NOMO-1 treated with dmso at 0.1 percent for 144 hours (cell line): ENCODE measurements at regions not wholly inside any gene's neighbourhood (a gene's known extent, or its start where the extent isn't known, plus 50 kb on each side); places are given as distances from the start of the nearest gene placed in this dataset.
A peak's percentile ranks its signal among the peaks of the same experiment; 100 is the strongest.

Source experiments
- DNase-seq: peaks from one replicate; lab custom pipeline; 2025; ENCODE audit not compliant: unreplicated experiment; lab: John Stamatoyannopoulos, UW

- DNase-seq: no peak
Observed at GRCh38 chr5:74167930-74168315, 472.6 kb downstream of the ENC1 start.

DNA sequence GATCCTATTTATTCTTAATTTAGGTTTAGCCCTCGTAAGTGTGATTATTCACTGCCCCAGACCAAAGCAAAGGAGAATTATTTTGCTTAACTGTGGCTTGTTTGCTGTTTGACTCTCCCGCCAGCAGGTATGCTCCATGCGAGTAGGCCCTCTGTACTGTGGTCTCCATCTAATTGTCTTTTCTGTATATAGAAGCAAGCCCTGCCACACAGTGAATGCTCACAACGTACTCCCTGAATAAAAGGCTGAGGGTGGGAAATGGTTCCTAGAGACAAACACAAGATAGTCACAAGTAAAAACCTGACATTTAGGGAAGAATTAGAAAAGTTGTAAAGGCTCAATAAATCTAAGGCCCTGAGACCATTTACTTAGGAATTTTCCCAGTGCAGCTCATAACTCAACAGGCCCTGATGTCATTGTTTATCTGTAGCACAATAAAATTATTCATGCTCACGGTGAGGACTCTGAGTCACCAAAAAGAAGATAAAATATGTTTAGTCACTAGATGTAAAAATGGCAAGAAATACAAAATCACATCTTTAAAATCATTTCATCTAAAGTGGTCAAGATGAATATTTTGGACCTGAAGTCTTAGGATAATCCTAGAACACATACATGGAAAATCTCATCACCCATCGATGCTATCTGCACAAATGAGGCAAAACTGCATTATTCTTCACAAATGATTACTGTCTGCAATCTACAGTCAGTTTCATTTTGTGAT is 473.2 kb downstream of the ENC1 start:
- no peak for DNase-seq

DNA sequence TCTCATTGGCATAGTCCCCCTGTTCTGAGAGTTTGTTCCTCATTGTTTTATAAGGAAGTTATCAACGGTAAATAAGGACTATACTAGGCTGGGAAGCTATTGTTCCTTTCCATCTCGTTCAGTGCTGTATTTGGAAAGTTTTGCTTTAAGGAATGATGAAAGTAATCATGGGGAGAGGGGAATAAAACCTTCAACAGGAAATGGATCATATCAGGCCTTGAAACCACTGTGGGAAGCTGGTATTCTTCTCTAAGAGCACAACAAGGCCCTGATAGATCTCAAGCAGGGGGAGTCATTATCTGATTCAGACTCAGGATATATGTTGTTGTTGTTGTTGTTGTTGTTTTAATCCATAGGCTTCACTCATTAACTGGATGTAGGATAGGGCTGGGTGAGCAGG is 474.5 kb downstream of the ENC1 start:
- no peak for DNase-seq

DNA sequence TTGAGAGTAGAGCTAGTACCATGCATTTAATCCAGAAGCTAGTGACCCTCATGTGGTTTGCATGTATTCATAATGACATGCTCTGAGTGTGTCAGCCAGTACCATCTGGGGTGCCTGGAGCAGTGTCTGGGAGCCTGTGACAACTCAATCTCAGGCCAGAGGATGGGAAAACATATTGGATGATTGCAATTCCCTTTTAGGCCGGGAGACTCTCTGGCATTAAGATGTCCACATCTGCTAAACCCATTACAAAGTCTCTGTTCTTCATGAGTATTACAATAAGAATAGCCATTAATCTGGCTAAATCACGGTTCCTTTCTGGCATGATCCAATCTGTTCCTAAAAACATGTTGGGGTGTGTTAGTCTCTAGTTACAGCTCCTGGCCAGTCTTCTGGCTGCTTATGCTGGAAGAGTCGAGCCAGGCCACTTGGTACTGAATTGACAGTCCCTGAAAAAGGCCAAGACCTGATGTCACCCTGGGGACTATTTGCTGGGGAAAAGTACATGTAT is 475.7 kb downstream of the ENC1 start:
- DNase-seq: no peak

DNA sequence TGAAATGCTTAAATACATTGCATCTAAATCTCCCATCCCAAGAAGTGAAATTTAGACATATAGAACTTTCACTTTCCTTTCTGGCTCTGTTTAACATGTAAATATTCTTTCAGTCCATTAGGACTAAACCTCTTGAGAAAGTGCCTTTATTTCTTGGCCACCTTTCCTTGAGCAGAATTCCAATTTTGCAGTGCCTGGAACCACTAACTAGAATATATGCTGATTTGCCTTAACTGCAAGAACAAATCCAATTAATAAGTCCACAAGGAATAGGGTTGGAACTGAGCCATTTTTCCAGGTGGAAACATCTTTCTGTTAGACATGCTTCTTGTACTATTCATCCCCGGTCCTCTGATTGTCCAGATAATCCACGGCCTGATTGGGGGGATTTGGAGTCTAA is 478.0 kb downstream of the ENC1 start:
- DNase-seq: no peak

DNA sequence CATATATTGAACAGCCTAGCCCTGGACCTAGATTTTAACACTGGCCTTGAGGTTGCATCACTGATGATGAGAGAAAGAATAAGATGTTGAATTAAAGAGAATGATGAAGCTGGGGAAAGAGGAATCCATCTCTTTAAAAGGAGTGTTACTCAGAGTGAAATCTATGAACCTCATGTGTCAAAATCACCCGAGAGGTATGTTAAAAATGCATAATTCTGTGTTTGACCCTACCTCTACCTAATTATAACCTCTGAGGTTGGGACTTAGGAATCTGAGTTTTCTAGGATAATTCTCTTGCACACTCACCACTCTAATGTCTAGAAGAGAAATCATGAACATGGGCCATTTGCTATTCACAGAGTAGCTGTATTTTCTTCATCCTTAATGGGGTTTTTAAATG is 479.4 kb downstream of the ENC1 start:
- no peak for DNase-seq

- no peak for DNase-seq
Observed at GRCh38 chr5:74156728-74157383, 483.7 kb downstream of the ENC1 start.

DNA sequence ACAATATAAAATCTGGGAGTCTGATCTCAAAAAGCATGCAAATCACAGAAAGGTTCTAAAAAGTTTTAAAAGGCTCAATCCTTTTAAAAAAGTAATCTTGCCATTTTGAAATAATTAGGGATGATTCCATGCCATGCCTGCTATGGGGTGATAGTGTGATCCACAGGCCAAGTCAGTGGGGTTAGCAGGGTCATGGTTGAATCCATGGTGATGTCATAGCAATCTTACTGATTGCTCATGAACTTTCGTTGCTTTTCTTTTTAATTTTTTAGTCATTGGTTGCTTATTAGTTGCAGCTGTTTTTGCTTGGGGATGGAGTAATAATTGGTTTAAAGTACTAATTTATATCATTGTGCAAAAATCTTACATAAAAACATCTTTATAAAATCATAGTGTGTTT is 485.0 kb downstream of the ENC1 start:
- DNase-seq: no peak

DNA sequence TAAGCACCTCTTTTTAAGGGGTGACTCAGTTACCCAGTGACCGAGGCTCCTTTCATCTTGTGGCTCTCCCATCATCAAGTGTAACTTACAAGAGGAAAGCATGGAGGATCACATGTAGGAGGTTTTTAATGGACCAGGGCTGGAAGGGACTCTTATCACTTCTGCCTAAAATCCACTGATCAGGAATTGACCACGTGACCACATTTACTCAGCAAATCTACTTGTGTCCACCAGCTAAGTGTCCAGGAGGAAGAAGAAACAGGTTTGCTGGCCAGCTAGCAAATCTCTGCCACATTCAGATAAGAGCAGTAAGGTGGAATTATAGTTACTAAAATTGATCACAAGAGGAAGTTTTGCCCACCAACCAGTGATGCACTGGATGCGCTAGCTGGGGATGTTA is 486.0 kb downstream of the ENC1 start:
- DNase-seq: no peak

GRCh38 chr5:74153255-74153790 is 487.2 kb downstream of the ENC1 start:
- DNase-seq: no peak

GRCh38 chr5:74152625-74153254 is 487.8 kb downstream of the ENC1 start:
- no peak for DNase-seq

DNA sequence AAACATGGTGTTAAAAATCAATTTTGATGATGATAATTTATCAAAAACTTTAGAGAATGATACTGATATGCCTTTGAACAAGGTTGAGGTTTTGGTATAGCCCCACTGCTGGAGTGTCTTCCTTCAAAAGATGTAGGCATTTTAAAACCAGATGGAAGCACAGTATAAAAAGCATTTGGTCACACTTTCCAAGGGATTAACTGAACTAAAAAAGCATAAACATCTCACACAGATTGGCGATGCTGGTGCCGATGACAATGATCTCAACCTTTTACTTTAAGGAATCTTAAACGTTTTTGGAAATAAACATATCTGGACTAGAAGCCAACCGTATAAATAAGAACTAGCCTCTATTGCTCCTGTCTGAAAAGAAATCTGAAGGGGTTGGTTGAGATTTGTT is 488.4 kb downstream of the ENC1 start:
- no peak for DNase-seq

- DNase-seq: peak; percentile 79
Observed at GRCh38 chr5:74149395-74149794, 491.1 kb downstream of the ENC1 start.

GRCh38 chr5:74148321-74148720 is 492.2 kb downstream of the ENC1 start:
- no peak for DNase-seq

DNA sequence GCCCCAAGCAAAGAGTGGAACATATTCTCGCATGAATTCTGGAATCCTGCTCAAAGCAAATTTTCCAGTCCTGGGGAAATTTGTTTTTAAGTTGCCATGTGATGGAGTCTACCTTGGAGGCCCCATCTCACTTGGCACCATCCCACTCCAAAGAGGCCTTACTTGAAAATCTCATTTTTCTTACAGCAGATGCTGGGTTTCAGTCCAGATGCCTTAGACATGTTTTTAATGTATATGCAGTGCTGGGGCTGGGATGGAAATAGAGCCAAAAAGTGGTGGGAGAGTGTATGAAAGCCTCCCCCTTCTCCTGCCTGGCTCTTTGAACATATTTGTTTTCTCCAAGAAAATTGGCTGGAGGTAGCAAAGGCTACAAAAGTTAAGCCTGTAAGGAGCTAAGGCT is 493.7 kb downstream of the ENC1 start:
- no peak for DNase-seq

GRCh38 chr5:74145951-74146350 is 494.6 kb downstream of the ENC1 start:
- no peak for DNase-seq

DNA sequence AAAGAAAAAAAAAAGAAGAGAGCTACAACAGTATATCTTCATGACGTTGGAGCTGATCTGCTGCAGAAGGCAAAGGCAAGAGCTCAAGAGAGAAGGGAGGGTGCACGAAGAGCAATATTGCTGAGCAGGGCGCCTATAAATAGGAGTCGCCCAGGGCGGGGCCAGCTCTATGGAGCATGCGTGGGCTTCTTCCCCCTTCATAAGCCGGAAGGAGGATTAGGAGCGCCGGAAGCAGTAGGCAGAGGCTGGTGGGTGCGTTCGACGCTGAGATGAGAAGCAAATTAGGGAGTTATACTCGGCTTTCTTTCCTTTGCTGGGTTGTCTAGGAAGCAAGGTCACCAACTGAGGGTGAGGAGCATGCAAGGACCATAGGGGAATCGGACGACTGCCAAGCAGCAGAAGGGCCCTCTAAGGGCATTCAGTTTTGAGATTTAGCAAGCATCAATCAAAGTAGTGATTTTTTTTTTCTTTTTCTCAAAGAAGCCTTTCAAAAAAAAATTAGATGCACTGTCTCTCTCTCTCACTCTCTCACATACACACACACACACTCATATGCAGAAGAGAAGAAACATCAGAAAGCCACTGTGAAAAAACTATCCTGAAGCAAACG is 496.7 kb downstream of the ENC1 start:
- no peak for DNase-seq

DNA sequence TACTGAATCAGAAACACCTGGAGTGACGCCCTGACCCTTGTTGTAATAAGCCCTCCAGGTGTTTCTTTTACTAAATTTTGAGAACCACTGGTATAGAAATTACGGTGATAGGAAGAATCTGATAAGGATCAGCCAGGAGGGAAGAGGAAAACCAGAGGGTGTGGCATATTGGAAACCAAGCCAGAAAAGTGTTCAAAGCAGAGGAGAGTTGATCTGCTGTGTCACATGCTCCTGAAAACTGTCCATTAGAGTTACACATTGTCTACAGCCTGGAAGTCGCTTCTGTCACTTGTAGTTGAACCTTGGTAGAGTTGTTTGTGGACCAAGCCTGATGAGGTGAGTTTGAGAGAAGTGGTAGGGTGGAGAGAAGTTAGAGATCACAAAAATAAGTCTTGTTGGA is 497.4 kb downstream of the ENC1 start:
- no peak for DNase-seq

GRCh38 chr5:74141053-74141452 is 499.5 kb downstream of the ENC1 start:
- DNase-seq: no peak

GRCh38 chr5:74140409-74140808 is 500.1 kb downstream of the ENC1 start:
- no peak for DNase-seq

GRCh38 chr5:74139589-74139988 is 500.9 kb downstream of the ENC1 start:
- no peak for DNase-seq

GRCh38 chr5:74138721-74139120 is 501.8 kb downstream of the ENC1 start:
- DNase-seq: no peak
